Mesodermal cell (in vitro differentiated cells): ENCODE measurements at regions not wholly inside any gene's neighbourhood (a gene's known extent, or its start where the extent isn't known, plus 50 kb on each side); places are given as distances from the start of the nearest gene placed in this dataset.
A peak's percentile ranks its signal among the peaks of the same experiment; 100 is the strongest.

Experiments used
- H3K27ac ChIP-seq: 2 replicates; pipeline ENCODE4 v1.7.0; 2013; ENCODE audit warnings: mild to moderate bottlenecking, low read depth, low read length, moderate library complexity; ENCODE audit not compliant: severe bottlenecking
- H3K36me3 ChIP-seq: 2 replicates; pipeline ENCODE4 v1.7.1; 2013; ENCODE audit warnings: mild to moderate bottlenecking, low read length, moderate library complexity; ENCODE audit not compliant: control insufficient read depth, insufficient read depth
- H3K4me1 ChIP-seq: one replicate; pipeline ENCODE4 v1.7.1; 2013; ENCODE audit warnings: mild to moderate bottlenecking, low read length; ENCODE audit not compliant: insufficient read depth, control insufficient read depth, poor library complexity, severe bottlenecking
- H3K4me3 ChIP-seq: 2 replicates; pipeline ENCODE4 v1.7.0; 2013; ENCODE audit warnings: low read length, control low read depth, mild to moderate bottlenecking; ENCODE audit not compliant: insufficient read depth, poor library complexity, severe bottlenecking; ENCODE audit errors: extremely low read depth
- H3K9me3 ChIP-seq: 2 replicates; pipeline ENCODE4 v1.7.1; 2013; ENCODE audit warnings: mild to moderate bottlenecking, low read length, moderate library complexity; ENCODE audit not compliant: control insufficient read depth
- WGBS, 2 experiments: methylation state at CpG; one replicate each; pipeline ENCODE4 v1.1.5; 2013; ENCODE audit warnings: missing lambda C conversion rate in 2 of 2; ENCODE audit not compliant: insufficient coverage in 2 of 2; 5-methylcytosine and 5-hydroxymethylcytosine counted together

- no peak overlapping the region for H3K4me3 ChIP-seq
- no peaks in the 10 kb centered on the region for H3K36me3 ChIP-seq
- H3K4me1 ChIP-seq: no peaks in the 10 kb centered on the region
- no peak overlapping the region for H3K27ac ChIP-seq
- no peaks in the 10 kb centered on the region for H3K9me3 ChIP-seq
Measured at GRCh38 chr13:40213779-40214178, 452.7 kb downstream of the FOXO1 start.

- Histone ChIP-seq H3K27ac (no peak overlapping the region), H3K36me3 (no peaks in the 10 kb centered on the region), H3K4me1 (no peaks in the 10 kb centered on the region), H3K9me3 (no peaks in the 10 kb centered on the region), H3K4me3 (no peak overlapping the region)
- WGBS, 2 experiments: 80% methylated on average over 1 of the region's 1 CpG; no CpG with 5 or more reads in 1 of the 2 experiments
Measured at GRCh38 chr13:40215311-40215710, 451.1 kb downstream of the FOXO1 start.

- WGBS, 2 experiments: 90 to 100% methylated on average over 1 of the region's 3 CpGs
- H3K4me3 ChIP-seq: no peak overlapping the region
- no peak overlapping the region for H3K27ac ChIP-seq
- no peaks in the 10 kb centered on the region for H3K36me3 ChIP-seq
- H3K9me3 ChIP-seq: no peaks in the 10 kb centered on the region
- no peaks in the 10 kb centered on the region for H3K4me1 ChIP-seq
Measured at GRCh38 chr13:40215747-40216146, 450.7 kb downstream of the FOXO1 start.

- WGBS, 2 experiments: 69% methylated on average over 2 of the region's 4 CpGs; no CpG with 5 or more reads in 1 of the 2 experiments
- no peak overlapping the region for H3K4me3 ChIP-seq
- no peaks in the 10 kb centered on the region for H3K36me3 ChIP-seq
- H3K4me1 ChIP-seq: no peaks in the 10 kb centered on the region
- H3K27ac ChIP-seq: no peak overlapping the region
- no peaks in the 10 kb centered on the region for H3K9me3 ChIP-seq
Measured at GRCh38 chr13:40217675-40218074, 448.8 kb downstream of the FOXO1 start.

GRCh38 chr13:40220299-40220935, 446.0 kb downstream of the FOXO1 start:
- Histone ChIP-seq H3K9me3 (no peaks in the 10 kb centered on the region), H3K36me3 (no peaks in the 10 kb centered on the region), H3K4me1 (no peaks in the 10 kb centered on the region), H3K4me3 (no peak overlapping the region), H3K27ac (no peak overlapping the region)
- WGBS, 2 experiments: 86 to 93% methylated on average over 9 to 10 of the region's 12 CpGs

GRCh38 chr13:40221131-40221459, 445.3 kb downstream of the FOXO1 start:
- Histone ChIP-seq H3K4me1 (no peaks in the 10 kb centered on the region), H3K4me3 (no peak overlapping the region), H3K27ac (no peak overlapping the region), H3K9me3 (no peaks in the 10 kb centered on the region), H3K36me3 (no peaks in the 10 kb centered on the region)
- WGBS, 2 experiments: no CpG with 5 or more reads among the region's 1 CpG

- Histone ChIP-seq H3K27ac (no peak overlapping the region), H3K36me3 (no peaks in the 10 kb centered on the region), H3K4me1 (no peaks in the 10 kb centered on the region), H3K4me3 (no peak overlapping the region), H3K9me3 (no peaks in the 10 kb centered on the region)
- WGBS, 2 experiments: 77 to 86% methylated on average over 8 to 9 of the region's 10 CpGs
Measured at GRCh38 chr13:40221460-40222201, 444.8 kb downstream of the FOXO1 start.

- Histone ChIP-seq H3K4me1 (no peaks in the 10 kb centered on the region), H3K27ac (no peak overlapping the region), H3K36me3 (no peaks in the 10 kb centered on the region), H3K4me3 (no peak overlapping the region), H3K9me3 (no peaks in the 10 kb centered on the region)
- WGBS, 2 experiments: 86 to 100% methylated on average over 2 to 3 of the region's 3 CpGs
Measured at GRCh38 chr13:40223585-40223984, 442.9 kb downstream of the FOXO1 start.

- H3K4me1 ChIP-seq: peaks cover 12% of the 10 kb centered on the region
- no peaks in the 10 kb centered on the region for H3K36me3 ChIP-seq
- no peak overlapping the region for H3K27ac ChIP-seq
- no peak overlapping the region for H3K4me3 ChIP-seq
- H3K9me3 ChIP-seq: no peaks in the 10 kb centered on the region
- 80 to 100% methylated on average over 1 of the region's 4 CpGs for WGBS, 2 experiments
Measured at GRCh38 chr13:40228496-40228895, 437.9 kb downstream of the FOXO1 start.

GRCh38 chr13:40228990-40229389, 437.5 kb downstream of the FOXO1 start:
- Histone ChIP-seq H3K4me1 (peaks cover 12% of the 10 kb centered on the region), H3K9me3 (no peaks in the 10 kb centered on the region), H3K27ac (no peak overlapping the region), H3K4me3 (no peak overlapping the region), H3K36me3 (no peaks in the 10 kb centered on the region)
- no CpG with 5 or more reads among the region's 2 CpGs for WGBS, 2 experiments

GRCh38 chr13:40230833-40231266, 435.6 kb downstream of the FOXO1 start:
- Histone ChIP-seq H3K36me3 (no peaks in the 10 kb centered on the region), H3K27ac (peak overlapping the region; percentile 62), H3K4me1 (peaks cover 12% of the 10 kb centered on the region), H3K9me3 (no peaks in the 10 kb centered on the region), H3K4me3 (no peak overlapping the region)
- WGBS, 2 experiments: 94 to 100% methylated on average over 2 of the region's 3 CpGs
